ENCODE measurements at regions not wholly inside any gene's neighbourhood (a gene's known extent, or its start where the extent isn't known, plus 50 kb on each side); places are given as distances from the start of the nearest gene placed in this dataset.

DNA sequence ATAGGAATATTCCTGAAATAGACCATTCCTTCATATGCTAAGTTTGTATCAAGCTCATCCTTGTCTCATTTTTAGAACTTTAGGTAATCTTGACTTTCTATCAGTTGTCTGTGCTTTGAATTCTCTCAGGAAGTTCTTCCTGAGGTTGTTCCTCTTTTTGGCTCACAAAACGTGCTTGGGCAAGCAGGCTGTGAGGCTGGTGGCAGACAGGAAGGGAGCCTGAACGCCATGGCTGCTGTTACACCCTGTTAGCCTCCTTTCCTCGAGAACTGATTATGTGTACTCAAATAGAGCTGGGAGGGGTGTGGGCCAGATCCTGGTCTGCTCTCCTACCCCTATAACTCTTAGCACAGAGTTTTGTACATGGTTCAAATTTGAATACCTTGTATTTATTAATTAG is 136.4 kb upstream of the CELF4 start:
- DNase-seq (ENCODE audit: low read depth in 2 of 2), result no peak

DNA sequence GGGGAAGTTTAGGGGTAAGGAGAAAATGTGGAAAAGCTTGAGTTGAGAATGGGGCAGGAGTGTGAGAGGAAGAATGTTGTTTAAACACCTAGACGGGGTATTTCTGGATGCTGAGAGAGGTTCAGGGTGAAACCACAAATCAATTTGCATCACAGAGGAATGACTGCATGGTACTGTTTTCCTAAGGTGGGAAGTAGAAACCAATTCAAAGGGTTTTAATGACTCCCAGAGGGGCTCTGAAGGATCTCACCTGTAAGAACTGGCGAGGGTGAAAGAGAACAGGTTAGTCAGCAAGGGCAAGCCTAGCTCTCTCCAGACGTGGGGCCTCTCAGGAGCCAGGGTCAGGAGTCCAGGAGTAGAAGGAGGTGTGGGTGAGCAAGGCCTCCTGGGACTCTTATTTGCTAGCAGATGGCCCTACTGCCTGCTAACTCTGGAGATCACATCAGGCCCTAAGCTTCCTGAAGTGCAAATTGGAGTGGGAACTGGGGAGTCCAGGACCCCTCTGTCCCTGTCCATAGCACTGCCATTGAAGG is 133.0 kb upstream of the CELF4 start:
- DNase-seq (ENCODE audit: low read depth in 2 of 2), result no peak

GRCh38 chr18:37694516-37694915 is 128.9 kb upstream of the CELF4 start:
- DNase-seq (ENCODE audit: low read depth in 2 of 2), result no peak

GRCh38 chr18:37691162-37691561 is 125.6 kb upstream of the CELF4 start:
- DNase-seq (ENCODE audit: low read depth in 2 of 2), result no peak

DNA sequence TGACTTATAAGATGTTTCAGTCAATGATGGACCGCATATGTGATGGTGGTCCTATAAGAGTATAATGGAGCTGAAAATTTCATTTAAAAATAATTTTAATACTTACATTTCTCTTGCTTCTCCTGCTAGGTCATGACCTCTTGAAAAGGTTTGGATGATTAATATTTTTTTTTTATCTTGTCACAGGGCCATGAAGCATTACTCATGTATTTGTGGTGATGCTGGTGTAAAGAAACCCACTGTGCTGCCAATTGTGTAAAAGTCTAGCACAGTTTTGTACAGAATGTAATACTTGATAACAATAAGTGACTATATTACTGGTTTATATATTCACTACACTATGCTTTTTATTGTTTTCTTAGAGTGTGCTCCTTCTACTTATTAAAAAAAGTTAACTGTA is 124.2 kb upstream of the CELF4 start:
- DNase-seq (ENCODE audit: low read depth in 2 of 2), result no peak

- DNase-seq (ENCODE audit: low read depth in 2 of 2), result no peak
These were observed 119.0 kb upstream of the CELF4 start for GRCh38 chr18:37684590-37684989.

DNA sequence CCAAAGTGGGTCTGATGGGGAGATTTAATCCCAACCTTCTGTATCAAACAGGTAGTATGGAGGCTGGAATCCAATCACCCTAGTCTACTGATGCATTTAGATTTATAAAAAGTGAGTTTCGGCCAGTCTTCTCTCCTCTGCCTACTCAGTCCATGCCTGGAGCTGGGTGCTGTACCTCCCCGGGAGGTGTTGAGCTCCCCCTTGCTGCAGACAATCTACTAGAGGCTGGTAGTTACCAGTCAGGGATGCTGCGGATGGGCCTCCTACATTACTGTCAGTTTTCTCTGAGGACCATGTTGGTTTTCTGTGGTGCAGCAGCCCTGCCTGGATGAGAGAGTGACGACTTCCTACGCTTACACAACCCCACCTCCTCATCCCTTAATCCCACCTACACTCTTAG is 118.6 kb upstream of the CELF4 start:
- no peak for DNase-seq (ENCODE audit: low read depth in 2 of 2)

- DNase-seq (ENCODE audit: low read depth in 2 of 2), result no peak
These were observed 115.3 kb upstream of the CELF4 start for GRCh38 chr18:37680911-37681310.

DNA sequence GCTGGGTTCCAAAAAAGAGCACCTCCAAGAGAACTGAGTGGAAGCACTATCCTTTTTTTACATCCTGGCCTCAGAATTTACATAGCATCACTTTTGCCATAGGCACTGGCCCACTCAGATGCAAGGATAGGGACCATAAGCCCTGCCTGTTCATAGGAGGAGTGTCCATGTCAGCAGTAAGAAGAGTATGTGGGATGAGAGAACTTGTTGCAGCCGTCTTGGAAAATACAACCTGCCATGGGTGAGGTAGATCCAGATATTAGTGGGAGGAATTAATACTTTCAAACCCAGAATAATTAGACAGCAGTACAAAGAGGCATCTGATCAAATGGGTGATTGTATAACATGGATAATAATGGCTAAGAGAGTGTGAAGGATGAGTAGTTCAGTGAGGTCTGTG is 110.7 kb upstream of the CELF4 start:
- no peak for DNase-seq (ENCODE audit: low read depth in 2 of 2)

- no peak for DNase-seq (ENCODE audit: low read depth in 2 of 2)
These were observed 110.1 kb upstream of the CELF4 start for GRCh38 chr18:37675699-37676098.

GRCh38 chr18:37674570-37674969 is 109.0 kb upstream of the CELF4 start:
- no peak for DNase-seq (ENCODE audit: low read depth in 2 of 2)

- DNase-seq (ENCODE audit: low read depth in 2 of 2), result no peak
These were observed 108.1 kb upstream of the CELF4 start for GRCh38 chr18:37673671-37674070.

DNA sequence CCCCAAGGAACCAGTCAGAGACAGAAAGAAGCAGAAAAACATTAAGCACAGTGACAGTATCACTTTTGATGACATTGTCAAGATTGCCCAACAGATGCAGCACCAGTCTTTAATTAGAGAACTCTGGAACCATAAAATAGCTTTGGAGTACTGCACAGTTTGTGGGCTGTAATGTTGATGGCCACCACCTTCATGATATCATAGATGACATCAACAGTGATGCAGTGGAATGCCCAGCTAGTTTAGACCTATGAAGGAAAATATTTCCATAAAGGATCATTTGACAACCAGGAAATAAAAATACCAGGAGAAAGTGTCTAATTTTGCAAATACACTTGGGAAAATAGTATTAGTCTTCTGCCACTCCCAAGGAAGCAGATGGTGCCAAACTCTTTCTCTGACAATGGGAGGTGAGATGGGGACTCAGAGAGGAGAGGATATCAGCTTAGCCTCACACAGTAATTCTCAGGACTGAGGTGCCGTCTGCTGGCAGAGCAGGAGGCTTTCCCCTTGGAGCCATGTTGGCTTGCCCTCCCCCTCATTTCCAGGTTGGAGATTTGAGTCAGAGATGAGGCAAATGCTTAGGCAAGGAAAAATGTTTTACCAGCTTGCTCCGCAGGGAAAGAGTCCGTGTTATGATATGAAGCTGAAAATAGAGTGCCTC is 107.5 kb upstream of the CELF4 start:
- no peak for DNase-seq (ENCODE audit: low read depth in 2 of 2)

- DNase-seq (ENCODE audit: low read depth in 2 of 2), result no peak
These were observed 106.4 kb upstream of the CELF4 start for GRCh38 chr18:37672001-37672400.

DNA sequence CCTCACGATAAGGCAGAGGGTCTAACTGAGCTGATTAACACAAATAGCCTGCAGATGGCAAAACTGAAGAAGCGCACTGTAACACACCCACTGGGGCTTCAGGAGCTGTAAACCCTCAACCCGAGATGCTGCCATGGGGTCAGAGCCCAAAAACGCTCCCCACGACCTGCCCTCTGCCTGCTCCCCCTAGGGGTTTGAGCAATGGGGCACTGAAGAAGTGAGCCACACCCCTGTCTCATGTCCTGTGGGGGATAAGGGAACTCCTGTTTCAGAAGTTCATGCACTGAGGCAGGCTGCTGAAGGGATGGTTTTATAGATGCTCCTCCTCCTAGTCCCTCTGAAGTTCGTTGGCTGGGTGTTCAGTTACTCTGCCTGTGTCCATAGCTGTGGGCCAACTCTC is 105.9 kb upstream of the CELF4 start:
- DNase-seq (ENCODE audit: low read depth in 2 of 2), result no peak

GRCh38 chr18:37671119-37671518 is 105.5 kb upstream of the CELF4 start:
- no peak for DNase-seq (ENCODE audit: low read depth in 2 of 2)

- no peak for DNase-seq (ENCODE audit: low read depth in 2 of 2)
These were observed 104.5 kb upstream of the CELF4 start for GRCh38 chr18:37669991-37670534.

GRCh38 chr18:37668971-37669747 is 103.6 kb upstream of the CELF4 start:
- DNase-seq (ENCODE audit: low read depth in 2 of 2), result no peak

DNA sequence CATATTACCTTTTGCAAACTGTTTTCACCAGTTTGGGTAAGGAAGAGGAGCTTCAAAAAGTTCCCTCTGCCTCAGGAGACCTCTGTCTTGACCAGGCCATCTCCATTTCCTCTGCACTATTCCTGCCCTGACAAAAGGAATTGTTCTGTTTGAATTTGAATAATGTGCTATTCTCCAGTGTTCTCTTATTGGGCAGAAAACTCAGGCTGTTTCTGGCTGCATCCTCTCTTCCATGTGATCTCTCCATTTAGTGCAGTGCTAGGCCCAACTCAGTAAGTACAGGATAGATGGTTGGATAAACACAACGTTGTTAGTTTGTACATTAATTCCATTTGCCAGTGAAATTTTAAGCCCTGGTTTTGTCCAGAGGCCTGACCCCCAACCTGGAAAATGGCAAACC is 102.2 kb upstream of the CELF4 start:
- DNase-seq (ENCODE audit: low read depth in 2 of 2), result no peak

DNA sequence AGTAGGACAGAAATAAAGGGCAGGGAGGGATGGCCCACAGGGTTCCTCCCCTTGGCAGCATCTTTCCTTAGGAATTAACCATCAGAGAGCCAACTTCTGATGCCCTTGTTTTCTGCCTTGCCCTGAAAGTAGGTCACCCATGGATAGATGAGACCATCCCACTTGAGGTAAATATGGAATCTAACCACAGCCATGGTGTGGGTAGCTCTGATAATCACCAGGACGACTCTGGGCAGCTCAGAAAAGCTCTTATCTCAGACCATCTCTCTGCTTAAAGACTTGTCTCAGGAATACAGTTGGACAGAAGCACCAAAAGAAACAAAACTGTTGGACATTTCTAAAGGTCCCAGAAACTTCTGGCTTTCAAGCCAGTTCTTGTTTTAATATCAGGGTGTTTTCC is 101.4 kb upstream of the CELF4 start:
- no peak for DNase-seq (ENCODE audit: low read depth in 2 of 2)

DNA sequence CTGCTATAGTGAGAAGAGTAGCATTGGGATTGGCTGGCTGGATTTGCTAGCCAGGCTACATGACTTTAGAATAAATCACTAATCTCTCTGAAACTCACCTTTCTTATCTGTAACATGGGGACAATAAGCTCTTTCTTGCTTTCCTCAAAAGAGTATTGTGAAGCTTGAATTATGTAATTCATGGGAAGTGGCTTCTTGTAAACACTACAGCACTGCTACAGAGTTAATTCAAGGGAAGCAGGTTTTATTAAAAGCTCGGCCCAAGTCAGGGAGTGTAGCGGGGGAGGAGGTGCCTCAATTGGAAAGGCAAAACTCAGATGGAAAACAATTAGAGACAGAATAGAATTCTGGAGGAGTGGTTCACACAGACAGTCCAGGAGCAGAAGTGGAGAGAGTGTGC is 100.9 kb upstream of the CELF4 start:
- no peak for DNase-seq (ENCODE audit: low read depth in 2 of 2)

DNA sequence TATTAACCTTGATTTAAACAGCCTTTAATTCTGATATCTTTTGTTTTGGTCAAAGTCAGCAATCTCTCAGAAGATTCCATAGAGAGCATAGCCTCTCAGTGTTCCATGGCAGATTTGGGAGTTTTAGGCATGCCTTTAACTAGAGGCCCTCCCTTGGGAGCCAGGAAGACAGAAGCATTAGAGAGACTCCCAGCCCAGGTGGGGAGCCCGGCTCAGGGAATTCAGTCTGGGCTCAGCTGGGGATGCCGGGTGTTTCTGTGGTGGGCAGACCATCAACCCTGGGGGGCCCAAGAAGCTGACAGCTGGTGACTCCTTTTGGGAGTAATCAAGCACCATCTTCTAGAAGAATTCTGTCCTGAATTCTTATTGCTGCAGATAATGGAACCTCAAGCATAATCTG is 99.7 kb upstream of the CELF4 start:
- DNase-seq (ENCODE audit: low read depth in 2 of 2), result no peak

DNA sequence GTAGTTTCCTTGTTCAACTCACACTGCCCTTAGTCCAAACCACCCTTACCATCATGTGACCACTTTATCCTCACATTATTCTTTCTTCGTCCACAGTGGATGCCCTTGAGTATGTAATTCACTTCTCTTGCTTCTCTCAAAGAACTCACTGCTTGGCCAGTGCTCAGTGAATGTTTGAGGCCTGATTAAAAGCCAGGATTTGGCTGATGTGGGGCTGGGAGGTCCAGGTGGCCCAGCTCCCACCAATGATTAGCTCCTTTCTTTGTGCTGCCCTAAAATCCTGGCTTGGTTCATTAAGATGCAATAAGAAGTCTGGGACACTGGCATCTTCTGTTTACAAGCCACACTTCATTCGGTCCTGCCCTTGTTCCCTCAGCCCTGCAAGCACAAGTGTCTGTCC is 97.8 kb upstream of the CELF4 start:
- DNase-seq (ENCODE audit: low read depth in 2 of 2), result no peak

Data from stimulated activated CD4-positive, alpha-beta T cell treated with anti-CD3 and anti-CD28 coated beads, Interleukin-4, amount 100 ng/mL, for 48 hours (primary cell).